Panc1 (cell line): ENCODE measurements at regions not wholly inside any gene's neighbourhood (a gene's known extent, or its start where the extent isn't known, plus 50 kb on each side); places are given as distances from the start of the nearest gene placed in this dataset.

Experiments
- TF ChIP-seq, protein P1 (sequence below): fragments of 450-650 bp; IDR thresholded peaks from 2 replicates; pipeline ENCODE4 v1.5.1; 2017; ENCODE audit warnings: mild to moderate bottlenecking
- TF ChIP-seq, protein P2 (sequence below), 2 experiments: IDR thresholded peaks; 2 replicates each; pipeline ENCODE4 v1.6.1; 2011 to 2012; ENCODE audit warnings: low read depth in 2 of 2, control low read depth in 1 of 2, low read length in 1 of 2, mild to moderate bottlenecking in 1 of 2, moderate library complexity in 1 of 2; ENCODE audit not compliant: insufficient read depth in 1 of 2

DNA sequence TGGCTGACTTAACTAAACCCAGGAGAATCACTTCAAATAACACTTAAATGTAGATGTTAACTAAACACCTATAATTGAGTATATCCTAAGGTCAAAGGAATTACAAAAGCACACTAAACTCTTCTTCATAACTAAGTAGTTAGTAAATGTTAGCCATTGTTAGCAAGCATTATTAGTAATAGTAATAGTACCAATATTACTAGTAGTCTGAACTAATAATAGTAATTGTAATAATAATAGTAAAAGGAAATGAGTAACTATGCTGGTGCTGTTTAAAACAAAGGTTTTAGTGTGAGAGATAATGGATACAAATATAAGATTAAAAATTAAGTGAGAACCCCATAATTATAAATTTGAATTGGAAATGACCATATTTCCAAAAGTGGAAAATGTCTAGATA lies 641.9 kb upstream of the RORB start:
- TF ChIP-seq, protein P1, sequence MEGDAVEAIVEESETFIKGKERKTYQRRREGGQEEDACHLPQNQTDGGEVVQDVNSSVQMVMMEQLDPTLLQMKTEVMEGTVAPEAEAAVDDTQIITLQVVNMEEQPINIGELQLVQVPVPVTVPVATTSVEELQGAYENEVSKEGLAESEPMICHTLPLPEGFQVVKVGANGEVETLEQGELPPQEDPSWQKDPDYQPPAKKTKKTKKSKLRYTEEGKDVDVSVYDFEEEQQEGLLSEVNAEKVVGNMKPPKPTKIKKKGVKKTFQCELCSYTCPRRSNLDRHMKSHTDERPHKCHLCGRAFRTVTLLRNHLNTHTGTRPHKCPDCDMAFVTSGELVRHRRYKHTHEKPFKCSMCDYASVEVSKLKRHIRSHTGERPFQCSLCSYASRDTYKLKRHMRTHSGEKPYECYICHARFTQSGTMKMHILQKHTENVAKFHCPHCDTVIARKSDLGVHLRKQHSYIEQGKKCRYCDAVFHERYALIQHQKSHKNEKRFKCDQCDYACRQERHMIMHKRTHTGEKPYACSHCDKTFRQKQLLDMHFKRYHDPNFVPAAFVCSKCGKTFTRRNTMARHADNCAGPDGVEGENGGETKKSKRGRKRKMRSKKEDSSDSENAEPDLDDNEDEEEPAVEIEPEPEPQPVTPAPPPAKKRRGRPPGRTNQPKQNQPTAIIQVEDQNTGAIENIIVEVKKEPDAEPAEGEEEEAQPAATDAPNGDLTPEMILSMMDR = no peak
- TF ChIP-seq, protein P2, sequence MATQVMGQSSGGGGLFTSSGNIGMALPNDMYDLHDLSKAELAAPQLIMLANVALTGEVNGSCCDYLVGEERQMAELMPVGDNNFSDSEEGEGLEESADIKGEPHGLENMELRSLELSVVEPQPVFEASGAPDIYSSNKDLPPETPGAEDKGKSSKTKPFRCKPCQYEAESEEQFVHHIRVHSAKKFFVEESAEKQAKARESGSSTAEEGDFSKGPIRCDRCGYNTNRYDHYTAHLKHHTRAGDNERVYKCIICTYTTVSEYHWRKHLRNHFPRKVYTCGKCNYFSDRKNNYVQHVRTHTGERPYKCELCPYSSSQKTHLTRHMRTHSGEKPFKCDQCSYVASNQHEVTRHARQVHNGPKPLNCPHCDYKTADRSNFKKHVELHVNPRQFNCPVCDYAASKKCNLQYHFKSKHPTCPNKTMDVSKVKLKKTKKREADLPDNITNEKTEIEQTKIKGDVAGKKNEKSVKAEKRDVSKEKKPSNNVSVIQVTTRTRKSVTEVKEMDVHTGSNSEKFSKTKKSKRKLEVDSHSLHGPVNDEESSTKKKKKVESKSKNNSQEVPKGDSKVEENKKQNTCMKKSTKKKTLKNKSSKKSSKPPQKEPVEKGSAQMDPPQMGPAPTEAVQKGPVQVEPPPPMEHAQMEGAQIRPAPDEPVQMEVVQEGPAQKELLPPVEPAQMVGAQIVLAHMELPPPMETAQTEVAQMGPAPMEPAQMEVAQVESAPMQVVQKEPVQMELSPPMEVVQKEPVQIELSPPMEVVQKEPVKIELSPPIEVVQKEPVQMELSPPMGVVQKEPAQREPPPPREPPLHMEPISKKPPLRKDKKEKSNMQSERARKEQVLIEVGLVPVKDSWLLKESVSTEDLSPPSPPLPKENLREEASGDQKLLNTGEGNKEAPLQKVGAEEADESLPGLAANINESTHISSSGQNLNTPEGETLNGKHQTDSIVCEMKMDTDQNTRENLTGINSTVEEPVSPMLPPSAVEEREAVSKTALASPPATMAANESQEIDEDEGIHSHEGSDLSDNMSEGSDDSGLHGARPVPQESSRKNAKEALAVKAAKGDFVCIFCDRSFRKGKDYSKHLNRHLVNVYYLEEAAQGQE (IDR thresholded peaks at IDR 0.05; ENCODE audit: insufficient read depth in 1 of 2, low read depth in 2 of 2, low read length in 1 of 2) = no peak
